Choroid plexus epithelial cell (primary cell): ENCODE measurements at regions not wholly inside any gene's neighbourhood (a gene's known extent, or its start where the extent isn't known, plus 50 kb on each side); places are given as distances from the start of the nearest gene placed in this dataset.

ENCODE experiments used
- DNase-seq: peaks from one replicate; pipeline ENCODE4 v3.0.0-alpha.2; 2010; ENCODE audit warnings: low read depth
- H3K4me3 ChIP-seq: 2 replicates; pipeline ENCODE4 v1.5.1; 2011; ENCODE audit warnings: low read depth, mild to moderate bottlenecking, control low read depth, low read length, moderate library complexity
- TF ChIP-seq, protein P1 (sequence below): conservative IDR thresholded peaks from 2 replicates; pipeline ENCODE4 v1.5.1; 2011; ENCODE audit warnings: low read depth, mild to moderate bottlenecking, control low read depth, inconsistent platforms, low read length, moderate library complexity

- TF ChIP-seq, protein P1, sequence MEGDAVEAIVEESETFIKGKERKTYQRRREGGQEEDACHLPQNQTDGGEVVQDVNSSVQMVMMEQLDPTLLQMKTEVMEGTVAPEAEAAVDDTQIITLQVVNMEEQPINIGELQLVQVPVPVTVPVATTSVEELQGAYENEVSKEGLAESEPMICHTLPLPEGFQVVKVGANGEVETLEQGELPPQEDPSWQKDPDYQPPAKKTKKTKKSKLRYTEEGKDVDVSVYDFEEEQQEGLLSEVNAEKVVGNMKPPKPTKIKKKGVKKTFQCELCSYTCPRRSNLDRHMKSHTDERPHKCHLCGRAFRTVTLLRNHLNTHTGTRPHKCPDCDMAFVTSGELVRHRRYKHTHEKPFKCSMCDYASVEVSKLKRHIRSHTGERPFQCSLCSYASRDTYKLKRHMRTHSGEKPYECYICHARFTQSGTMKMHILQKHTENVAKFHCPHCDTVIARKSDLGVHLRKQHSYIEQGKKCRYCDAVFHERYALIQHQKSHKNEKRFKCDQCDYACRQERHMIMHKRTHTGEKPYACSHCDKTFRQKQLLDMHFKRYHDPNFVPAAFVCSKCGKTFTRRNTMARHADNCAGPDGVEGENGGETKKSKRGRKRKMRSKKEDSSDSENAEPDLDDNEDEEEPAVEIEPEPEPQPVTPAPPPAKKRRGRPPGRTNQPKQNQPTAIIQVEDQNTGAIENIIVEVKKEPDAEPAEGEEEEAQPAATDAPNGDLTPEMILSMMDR: no peak
- DNase-seq: no peak
- H3K4me3 ChIP-seq: no peak overlapping the region
Observed at GRCh38 chr10:78920011-78920410, 148.8 kb upstream of the ZMIZ1 start.

GRCh38 chr10:78921895-78922294, 146.9 kb upstream of the ZMIZ1 start:
- TF ChIP-seq, protein P1: no peak
- DNase-seq: no peak
- H3K4me3 ChIP-seq: no peak overlapping the region

DNA sequence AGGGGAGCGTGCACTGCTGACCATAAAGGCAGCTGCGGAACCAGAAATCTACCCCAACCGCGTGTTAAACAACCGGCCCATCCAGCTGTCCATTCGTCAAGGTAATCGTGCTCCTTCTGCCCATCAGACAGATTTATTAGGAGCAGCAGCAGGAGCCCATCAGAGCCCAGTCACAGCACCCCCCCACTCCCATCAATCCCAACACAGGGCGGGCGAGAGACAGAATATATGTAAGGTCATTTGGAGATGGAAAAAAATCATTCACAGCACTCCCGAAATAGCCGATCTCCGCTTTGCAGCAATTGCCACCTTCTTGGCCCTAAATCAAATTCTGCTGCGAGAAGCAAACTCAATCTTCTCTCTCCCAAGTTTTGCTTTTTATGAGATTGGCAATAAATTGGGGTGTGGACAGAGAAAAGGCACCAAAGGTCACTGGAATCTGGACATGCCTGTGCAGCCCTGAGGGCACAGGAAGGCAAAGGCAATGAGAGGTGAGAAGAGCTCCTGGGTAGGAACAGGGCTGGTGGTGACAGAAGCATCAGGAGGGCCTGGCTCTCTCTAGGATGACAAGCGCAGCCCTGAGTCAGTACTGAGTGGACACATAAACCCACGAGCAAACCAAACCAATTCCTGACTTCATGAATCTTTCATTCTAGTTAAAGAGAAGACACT, 145.0 kb upstream of the ZMIZ1 start:
- DNase-seq: no peak
- no peak overlapping the region for H3K4me3 ChIP-seq
- TF ChIP-seq, protein P1: no peak

DNA sequence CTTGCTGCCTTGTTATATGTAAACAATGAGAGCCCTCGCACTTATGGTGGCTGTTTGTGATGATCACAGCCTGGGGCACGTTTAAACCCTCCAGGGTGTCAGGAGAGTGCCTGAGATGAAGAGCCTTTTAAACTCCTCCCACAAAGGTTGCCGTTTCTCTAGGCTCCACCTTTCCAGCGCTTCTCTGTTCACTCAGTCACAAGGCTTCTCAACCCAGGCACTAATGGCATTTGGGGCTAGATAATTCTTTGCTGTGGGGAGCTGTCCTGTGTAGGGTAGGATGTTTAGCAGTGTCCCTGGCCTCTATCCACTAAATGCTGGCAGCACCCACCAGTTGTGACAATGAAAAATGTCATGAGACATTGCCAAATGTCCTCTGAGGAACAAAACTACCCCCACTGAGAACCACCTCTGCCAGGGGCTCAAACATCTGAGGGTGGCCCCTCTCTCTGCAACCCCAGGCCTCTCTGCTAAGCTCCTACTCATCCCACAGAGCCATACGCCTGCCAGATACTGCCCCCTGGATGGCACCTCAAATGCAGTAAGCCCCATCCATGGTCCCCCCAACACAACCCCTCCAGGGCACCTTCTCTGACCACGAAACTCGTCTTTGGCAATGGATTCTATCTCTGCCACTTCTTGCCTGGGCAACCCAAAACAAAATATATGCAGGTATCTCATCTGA, 144.3 kb upstream of the ZMIZ1 start:
- no peak for DNase-seq
- TF ChIP-seq, protein P1: no peak
- no peak overlapping the region for H3K4me3 ChIP-seq

DNA sequence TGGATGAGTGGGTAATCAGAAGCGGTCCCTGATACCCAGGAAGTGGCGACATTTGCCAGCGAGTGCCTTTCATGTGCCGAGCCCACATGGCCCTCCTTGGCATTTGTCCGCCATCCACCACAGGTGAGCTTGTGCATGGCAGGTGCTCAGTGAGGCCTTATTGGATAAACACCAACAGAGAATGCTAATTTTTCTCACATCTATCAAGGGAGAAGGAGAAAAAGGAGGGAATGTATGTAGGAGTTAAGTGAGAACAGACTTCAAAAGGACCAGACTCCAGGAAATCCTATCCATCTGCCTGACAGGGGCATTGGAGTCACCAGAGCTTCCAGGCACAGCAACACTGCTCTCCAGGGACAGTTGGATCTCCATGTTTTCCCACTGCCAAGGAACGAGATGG, 143.5 kb upstream of the ZMIZ1 start:
- no peak for DNase-seq
- TF ChIP-seq, protein P1: no peak
- no peak overlapping the region for H3K4me3 ChIP-seq

GRCh38 chr10:78925800-78926319, 142.9 kb upstream of the ZMIZ1 start:
- TF ChIP-seq, protein P1: no peak
- peak; percentile 95 for DNase-seq
- H3K4me3 ChIP-seq: no peak overlapping the region
